IPS DF 6.9 (cell line): ENCODE measurements at regions not wholly inside any gene's neighbourhood (a gene's known extent, or its start where the extent isn't known, plus 50 kb on each side); places are given as distances from the start of the nearest gene placed in this dataset.
"Not testable (repeated sequence)": the region's sequence is repeated elsewhere in the genome, so short reads cannot be mapped to it uniquely, and the experiment has no call there.

ENCODE experiments used
- DNase-seq: peaks from one replicate; pipeline ENCODE4 v3.0.0-alpha.2; 2013; ENCODE audit warnings: low read depth, low spot score
- H3K27ac ChIP-seq: one replicate; pipeline ENCODE4 v1.5.1; 2013; ENCODE audit warnings: low read length, control low read depth
- H3K27me3 ChIP-seq: 2 replicates; pipeline ENCODE4 v1.6.1; 2013; ENCODE audit warnings: mild to moderate bottlenecking, low read length; ENCODE audit not compliant: control insufficient read depth, insufficient read depth
- H3K36me3 ChIP-seq: 2 replicates; pipeline ENCODE4 v1.6.1; 2013; ENCODE audit warnings: low read length; ENCODE audit not compliant: control insufficient read depth, insufficient read depth
- H3K4me1 ChIP-seq: 2 replicates; pipeline ENCODE4 v1.6.1; 2013; ENCODE audit warnings: low read length; ENCODE audit not compliant: control insufficient read depth, insufficient read depth
- H3K4me3 ChIP-seq: 2 replicates; pipeline ENCODE4 v1.5.1; 2013; ENCODE audit warnings: mild to moderate bottlenecking, low read length
- H3K9me3 ChIP-seq: 2 replicates; pipeline ENCODE4 v1.6.1; 2013; ENCODE audit warnings: low read length, inconsistent platforms; ENCODE audit not compliant: control insufficient read depth, insufficient read depth
- WGBS: extraction: QIAGEN DNeasy Blood & Tissue Kit; methylation state at CpG from one replicate; pipeline ENCODE4 v1.1.7; 2013; ENCODE audit warnings: mixed read lengths, missing lambda C conversion rate; ENCODE audit not compliant: insufficient read length, insufficient coverage; 5-methylcytosine and 5-hydroxymethylcytosine counted together

GRCh38 chr7:9391984-9392383 is 958.6 kb downstream of the NXPH1 start:
- Histone ChIP-seq H3K4me3 (no peak overlapping the region), H3K36me3 (no peaks in the 10 kb centered on the region), H3K27me3 (no peaks in the 10 kb centered on the region), H3K9me3 (no peaks in the 10 kb centered on the region), H3K27ac (no peak overlapping the region), H3K4me1 (no peaks in the 10 kb centered on the region)
- no peak for DNase-seq
- no CpG with 5 or more reads among the region's 4 CpGs for WGBS

- not testable (repeated sequence) for H3K36me3 ChIP-seq, DNase-seq, H3K27ac ChIP-seq, H3K9me3 ChIP-seq, H3K4me1 ChIP-seq, H3K4me3 ChIP-seq, H3K27me3 ChIP-seq
- WGBS, result no CpG with 5 or more reads among the region's 28 CpGs
These were observed 971.0 kb downstream of the NXPH1 start for GRCh38 chr7:9404386-9404785.

- Histone ChIP-seq H3K4me1 (no peaks in the 10 kb centered on the region), H3K36me3 (no peaks in the 10 kb centered on the region), H3K27me3 (no peaks in the 10 kb centered on the region), H3K4me3 (no peak overlapping the region), H3K9me3 (no peaks in the 10 kb centered on the region), H3K27ac (no peak overlapping the region)
- no peak for DNase-seq
- WGBS, result no CpG with 5 or more reads among the region's 4 CpGs
These were observed 974.4 kb downstream of the NXPH1 start for GRCh38 chr7:9407816-9408215.

- Histone ChIP-seq H3K36me3 (no peaks in the 10 kb centered on the region), H3K4me3 (no peak overlapping the region), H3K27me3 (no peaks in the 10 kb centered on the region), H3K9me3 (no peaks in the 10 kb centered on the region), H3K4me1 (no peaks in the 10 kb centered on the region), H3K27ac (no peak overlapping the region)
- no peak for DNase-seq
- WGBS, result no CpG with 5 or more reads among the region's 4 CpGs
These were observed 1020.1 kb downstream of the NXPH1 start for GRCh38 chr7:9453521-9453920.

- Histone ChIP-seq H3K4me1 (no peaks in the 10 kb centered on the region), H3K9me3 (no peaks in the 10 kb centered on the region), H3K36me3 (no peaks in the 10 kb centered on the region), H3K4me3 (no peak overlapping the region), H3K27ac (no peak overlapping the region), H3K27me3 (no peaks in the 10 kb centered on the region)
- DNase-seq, result no peak
These were observed 1055.1 kb downstream of the NXPH1 start for GRCh38 chr7:9488555-9488954.

GRCh38 chr7:9498303-9498702 is 1064.9 kb downstream of the NXPH1 start:
- Histone ChIP-seq H3K4me3 (no peak overlapping the region), H3K27ac (no peak overlapping the region), H3K27me3 (no peaks in the 10 kb centered on the region), H3K9me3 (no peaks in the 10 kb centered on the region), H3K4me1 (no peaks in the 10 kb centered on the region), H3K36me3 (no peaks in the 10 kb centered on the region)
- WGBS, result no CpG with 5 or more reads among the region's 3 CpGs
- DNase-seq, result no peak

- no peak for DNase-seq
- no peaks in the 10 kb centered on the region for H3K4me1 ChIP-seq
- WGBS, result no CpG with 5 or more reads among the region's 1 CpG
- H3K36me3 ChIP-seq, result no peaks in the 10 kb centered on the region
- H3K27ac ChIP-seq, result no peak overlapping the region
- H3K27me3 ChIP-seq, result no peaks in the 10 kb centered on the region
- H3K9me3 ChIP-seq, result no peaks in the 10 kb centered on the region
- no peak overlapping the region for H3K4me3 ChIP-seq
These were observed 1068.9 kb downstream of the NXPH1 start for GRCh38 chr7:9502269-9502668.

- WGBS, result no CpG with 5 or more reads among the region's 2 CpGs
- DNase-seq, result no peak
- H3K4me1 ChIP-seq, result no peaks in the 10 kb centered on the region
- no peak overlapping the region for H3K4me3 ChIP-seq
- H3K27me3 ChIP-seq, result no peaks in the 10 kb centered on the region
- no peak overlapping the region for H3K27ac ChIP-seq
- no peaks in the 10 kb centered on the region for H3K36me3 ChIP-seq
- H3K9me3 ChIP-seq, result no peaks in the 10 kb centered on the region
These were observed 1071.3 kb downstream of the NXPH1 start for GRCh38 chr7:9504678-9505077.

GRCh38 chr7:9505516-9505915 is 1072.1 kb downstream of the NXPH1 start:
- no CpG with 5 or more reads among the region's 2 CpGs for WGBS
- Histone ChIP-seq H3K4me1 (no peaks in the 10 kb centered on the region), H3K27me3 (no peaks in the 10 kb centered on the region), H3K27ac (no peak overlapping the region), H3K36me3 (no peaks in the 10 kb centered on the region), H3K4me3 (no peak overlapping the region), H3K9me3 (no peaks in the 10 kb centered on the region)
- no peak for DNase-seq

GRCh38 chr7:9507290-9507689 is 1073.9 kb downstream of the NXPH1 start:
- H3K4me3 ChIP-seq, result no peak overlapping the region
- H3K27ac ChIP-seq, result no peak overlapping the region
- H3K27me3 ChIP-seq, result no peaks in the 10 kb centered on the region
- WGBS, result no CpG with 5 or more reads among the region's 3 CpGs
- DNase-seq, result no peak
- H3K4me1 ChIP-seq, result no peaks in the 10 kb centered on the region
- no peaks in the 10 kb centered on the region for H3K36me3 ChIP-seq
- no peaks in the 10 kb centered on the region for H3K9me3 ChIP-seq

- no peak overlapping the region for H3K4me3 ChIP-seq
- no peak overlapping the region for H3K27ac ChIP-seq
- H3K9me3 ChIP-seq, result no peaks in the 10 kb centered on the region
- no peaks in the 10 kb centered on the region for H3K36me3 ChIP-seq
- WGBS, result no CpG with 5 or more reads among the region's 4 CpGs
- no peaks in the 10 kb centered on the region for H3K4me1 ChIP-seq
- H3K27me3 ChIP-seq, result no peaks in the 10 kb centered on the region
- DNase-seq, result no peak
These were observed 1083.3 kb downstream of the NXPH1 start for GRCh38 chr7:9516662-9517061.
